HepG2 (cell line): ENCODE measurements at regions not wholly inside any gene's neighbourhood (a gene's known extent, or its start where the extent isn't known, plus 50 kb on each side); places are given as distances from the start of the nearest gene placed in this dataset.

ENCODE experiments used
- ARHGAP35 ChIP-seq: sonication (generic); formaldehyde crosslinking; IDR thresholded peaks from 2 replicates; pipeline ENCODE4 v1.9.0; 2022; ENCODE audit warnings: mild to moderate bottlenecking, inconsistent platforms, moderate library complexity, missing genetic modification reagents, borderline replicate concordance
- ARID2 ChIP-seq: sonication (generic); formaldehyde crosslinking; IDR thresholded peaks from 2 replicates; pipeline ENCODE4 v1.8.1; 2022; ENCODE audit warnings: mild to moderate bottlenecking, missing genetic modification reagents, borderline replicate concordance
- ATF1 ChIP-seq: IDR thresholded peaks from 2 replicates; pipeline ENCODE4 v1.6.1; 2016; ENCODE audit warnings: mild to moderate bottlenecking, control low read depth
- ELF1 ChIP-seq: sonication (generic); formaldehyde crosslinking; IDR thresholded peaks from 2 replicates; pipeline ENCODE4 v1.4.0; 2020; ENCODE audit warnings: missing genetic modification reagents
- EP300 ChIP-seq, 3 experiments: sonication (generic) in 1 of 3; formaldehyde crosslinking in 1 of 3; IDR thresholded peaks; 2 replicates each; pipeline versions ENCODE4 v1.5.1 to v1.6.1; 2011 to 2020; ENCODE audit warnings: low read depth in 2 of 3, low read length in 2 of 3, borderline replicate concordance in 1 of 3, improper control_type of control experiment in 1 of 3, mild to moderate bottlenecking in 1 of 3, missing genetic modification reagents in 1 of 3, moderate library complexity in 1 of 3
- GPN1 ChIP-seq: sonication (generic); formaldehyde crosslinking; IDR thresholded peaks from 2 replicates; pipeline ENCODE4 v1.5.1; 2020; ENCODE audit warnings: missing genetic modification reagents, borderline replicate concordance
- HBP1 ChIP-seq: IDR thresholded peaks from 2 replicates; pipeline ENCODE4 v1.6.1; 2016; ENCODE audit warnings: low read depth, control low read depth
- HNRNPLL ChIP-seq: fragments of 200-400 bp; formaldehyde crosslinking; IDR thresholded peaks from 2 replicates; pipeline ENCODE4 v1.6.1; 2017; ENCODE audit warnings: mild to moderate bottlenecking, low read depth, low read length; ENCODE audit not compliant: poor library complexity, severe bottlenecking
- HNRNPUL1 ChIP-seq: fragments of 200-400 bp; formaldehyde crosslinking; IDR thresholded peaks from 2 replicates; pipeline ENCODE4 v1.6.1; 2017; ENCODE audit warnings: low read depth, mild to moderate bottlenecking, low read length, moderate library complexity
- JUND ChIP-seq: sonication (generic); formaldehyde crosslinking; IDR thresholded peaks from 2 replicates; pipeline ENCODE4 v1.8.0; 2022; ENCODE audit warnings: mild to moderate bottlenecking, missing genetic modification reagents
- KDM6A ChIP-seq: IDR thresholded peaks from 2 replicates; pipeline ENCODE4 v1.6.1; 2016; ENCODE audit warnings: low read depth
- PCBP1 ChIP-seq: fragments of 200-400 bp; formaldehyde crosslinking; IDR thresholded peaks from 2 replicates; pipeline ENCODE4 v1.6.1; 2017; ENCODE audit warnings: mild to moderate bottlenecking, low read depth, low read length, borderline replicate concordance
- PHB2 ChIP-seq: fragments of 450-650 bp; IDR thresholded peaks from 2 replicates; pipeline ENCODE4 v1.6.1; 2018; ENCODE audit not compliant: partially characterized antibody
- SMAD1 ChIP-seq: sonication (generic); formaldehyde crosslinking; IDR thresholded peaks from 2 replicates; pipeline ENCODE4 v1.4.0; 2020; ENCODE audit warnings: missing genetic modification reagents, low read depth, mild to moderate bottlenecking, borderline replicate concordance
- TRIM22 ChIP-seq: fragments of 450-650 bp; IDR thresholded peaks from 2 replicates; pipeline ENCODE4 v1.6.1; 2017
- UBTF ChIP-seq: sonication (generic); formaldehyde crosslinking; IDR thresholded peaks from 2 replicates; pipeline ENCODE4 v1.4.0; 2020; ENCODE audit warnings: mild to moderate bottlenecking, missing genetic modification reagents
- ZBTB21 ChIP-seq: sonication (generic); formaldehyde crosslinking; IDR thresholded peaks from 2 replicates; pipeline ENCODE4 v1.4.0; 2020; ENCODE audit warnings: missing genetic modification reagents
- ZBTB34 ChIP-seq: sonication (generic); formaldehyde crosslinking; IDR thresholded peaks from 2 replicates; pipeline ENCODE4 v1.8.0; 2022; ENCODE audit warnings: mild to moderate bottlenecking, missing genetic modification reagents
- ZNF337 ChIP-seq: sonication (generic); formaldehyde crosslinking; IDR thresholded peaks from 2 replicates; pipeline ENCODE4 v1.5.1; 2020; ENCODE audit warnings: missing genetic modification reagents, low read depth, mild to moderate bottlenecking, borderline replicate concordance
- ZNF614 ChIP-seq: IDR thresholded peaks from 2 replicates; pipeline ENCODE4 v1.6.1; 2018; ENCODE audit warnings: missing biosample characterization, missing genetic modification reagents, inconsistent platforms, borderline replicate concordance
- ZSCAN5A ChIP-seq: sonication (generic); formaldehyde crosslinking; IDR thresholded peaks from 2 replicates; pipeline ENCODE4 v1.8.0; 2022; ENCODE audit warnings: mild to moderate bottlenecking, missing genetic modification reagents, borderline replicate concordance

- TF ChIP-seq GPN1 (CRISPR knock-in tag) (no peak), HNRNPLL (no peak), ATF1 (CRISPR knock-in tag) (no peak), HNRNPUL1 (no peak), EP300 (IDR thresholded peaks at IDR 0.05; ENCODE audit: low read depth in 2 of 2, low read length in 2 of 2) (peak; percentile 11 to 79; a peak in 2 of 4 replicates), EP300 (CRISPR knock-in tag; IDR thresholded peaks at IDR 0.05; ENCODE audit: borderline replicate concordance) (peak; percentile 80), PCBP1 (no peak), HBP1 (CRISPR knock-in tag) (no peak), ZNF614 (0 out of 2 replicates have a peak, but pooled peaks have one; percentile 60), ZBTB21 (CRISPR knock-in tag) (no peak), TRIM22 (no peak), ELF1 (CRISPR knock-in tag) (0 out of 2 replicates have a peak, but pooled peaks have one; percentile 24), ARHGAP35 (no peak), KDM6A (CRISPR knock-in tag) (peak; percentile 71), SMAD1 (CRISPR knock-in tag) (no peak), UBTF (CRISPR knock-in tag) (no peak), PHB2 (no peak), JUND (CRISPR knock-in tag) (peak; percentile 70; the same call in 1 of the 2 replicates), ZSCAN5A (CRISPR knock-in tag) (no peak), ARID2 (CRISPR knock-in tag) (no peak), ZBTB34 (CRISPR knock-in tag) (no peak; the same call in 1 of the 2 replicates), ZNF337 (no peak)
These were observed 233.9 kb upstream of the CXXC4 start (continued) for GRCh38 chr4:104728380-104729122.
